ENCODE measurements at regions not wholly inside any gene's neighbourhood (a gene's known extent, or its start where the extent isn't known, plus 50 kb on each side); places are given as distances from the start of the nearest gene placed in this dataset.
A peak's percentile ranks its signal among the peaks of the same experiment; 100 is the strongest.

DNA sequence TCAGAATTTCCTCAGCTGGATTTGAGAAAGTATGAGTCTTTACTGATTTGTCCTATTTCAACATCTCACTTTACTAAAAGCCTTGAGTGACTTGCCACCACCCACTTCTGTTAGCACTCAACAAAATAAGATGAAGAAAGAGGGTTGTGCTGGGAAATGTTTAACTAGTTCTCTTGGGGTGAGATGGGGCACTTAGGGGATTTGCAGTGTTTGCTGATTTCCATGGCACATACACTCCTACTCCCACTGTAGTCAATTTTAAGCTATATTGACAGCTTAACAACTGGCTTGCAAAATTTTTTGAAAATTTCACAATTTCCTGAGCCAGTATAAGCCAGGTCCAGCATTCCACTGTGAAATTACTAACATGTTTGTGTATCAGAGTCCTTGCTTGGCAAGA is 463.1 kb upstream of the ARHGEF26 start:
- DNase-seq, result no peak

DNA sequence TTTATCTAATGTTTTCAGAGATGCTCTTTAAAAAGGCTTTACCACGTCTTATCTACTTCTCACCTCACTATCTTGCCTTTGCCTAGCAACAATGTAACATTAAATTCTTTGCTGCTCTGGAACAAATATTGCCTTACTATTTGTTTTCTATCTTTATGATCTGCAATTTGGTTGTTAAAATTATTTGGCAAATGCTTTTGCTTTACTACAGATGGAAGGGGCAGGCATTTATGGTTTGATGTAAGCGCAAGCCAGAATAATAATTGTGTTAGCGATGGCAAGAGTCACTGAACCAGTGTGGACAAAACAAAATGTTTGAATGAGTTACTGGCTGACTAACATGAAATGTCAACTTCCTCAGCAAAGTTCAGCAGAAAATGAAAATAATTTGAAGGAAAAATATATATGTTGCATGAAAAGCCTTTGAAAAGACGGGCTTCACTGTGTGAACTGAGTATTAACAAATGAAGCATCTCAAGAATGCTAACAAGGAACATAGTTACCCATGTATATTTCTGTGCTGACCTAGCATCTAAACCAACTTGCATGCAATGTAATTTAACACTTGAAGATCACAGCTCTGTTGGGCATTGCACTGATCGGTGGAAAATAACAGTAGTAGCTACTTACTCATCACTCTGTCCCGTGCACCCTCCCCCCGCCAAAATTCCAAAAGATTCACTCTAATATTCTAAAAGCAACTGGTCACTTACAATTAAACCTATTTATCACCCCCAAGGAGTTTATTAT is 454.0 kb upstream of the ARHGEF26 start:
- no peak for DNase-seq

DNA sequence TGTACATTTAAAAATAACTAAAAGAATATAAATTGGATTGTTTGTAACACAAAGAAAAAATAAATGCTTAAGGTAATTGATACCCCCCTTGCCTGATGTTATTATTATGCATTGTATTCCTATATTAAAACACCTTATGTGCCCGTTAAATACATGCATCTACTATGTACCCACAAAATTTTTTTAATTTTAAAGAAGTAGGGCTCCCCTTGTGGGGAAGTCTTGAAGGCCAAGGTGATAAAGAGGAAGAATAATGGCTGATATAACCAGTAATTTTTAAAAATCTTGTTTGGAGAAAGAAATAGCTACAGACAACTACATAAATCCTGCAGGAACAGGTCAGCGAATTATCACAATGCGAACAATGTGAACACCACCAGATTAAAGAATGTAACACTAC is 451.7 kb upstream of the ARHGEF26 start:
- no peak for DNase-seq

DNA sequence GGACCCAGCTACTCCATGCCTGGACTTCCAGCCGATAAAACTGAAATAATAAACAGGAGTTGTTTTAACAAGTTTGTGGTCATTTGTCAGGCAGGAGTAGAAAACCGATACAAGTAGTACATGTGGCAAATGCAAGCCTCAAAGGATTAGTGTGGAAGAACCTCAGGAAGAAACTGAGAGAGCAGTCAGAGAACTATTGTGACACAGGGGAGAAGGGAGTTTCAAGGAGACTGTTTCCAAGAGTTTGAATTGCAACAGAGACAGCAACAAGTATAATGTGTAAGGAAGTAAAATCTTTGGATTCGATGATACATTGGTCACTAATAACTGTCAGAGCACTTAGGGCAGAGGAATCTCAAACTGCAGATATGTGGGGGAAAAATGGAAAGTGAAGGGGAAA is 450.6 kb upstream of the ARHGEF26 start:
- DNase-seq, result no peak

DNA sequence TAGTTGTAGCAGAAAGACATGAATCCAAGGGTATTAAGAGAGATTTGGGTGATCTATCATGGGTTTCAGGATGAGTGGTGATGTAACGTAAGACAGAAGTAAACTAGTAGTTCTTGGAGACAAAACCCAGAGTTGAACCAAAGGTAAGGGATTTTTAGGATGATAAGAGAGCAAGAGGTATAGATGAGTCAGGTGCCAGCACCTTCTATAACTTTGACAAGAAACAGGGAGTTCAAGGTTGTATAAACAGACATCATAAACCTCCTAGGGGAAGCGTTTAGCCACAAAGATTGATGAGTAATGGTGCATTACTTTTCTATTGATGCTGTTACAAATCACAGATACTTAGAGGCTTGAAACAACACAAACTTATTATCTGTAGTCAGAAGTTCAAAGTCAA is 447.3 kb upstream of the ARHGEF26 start:
- DNase-seq, result no peak

DNA sequence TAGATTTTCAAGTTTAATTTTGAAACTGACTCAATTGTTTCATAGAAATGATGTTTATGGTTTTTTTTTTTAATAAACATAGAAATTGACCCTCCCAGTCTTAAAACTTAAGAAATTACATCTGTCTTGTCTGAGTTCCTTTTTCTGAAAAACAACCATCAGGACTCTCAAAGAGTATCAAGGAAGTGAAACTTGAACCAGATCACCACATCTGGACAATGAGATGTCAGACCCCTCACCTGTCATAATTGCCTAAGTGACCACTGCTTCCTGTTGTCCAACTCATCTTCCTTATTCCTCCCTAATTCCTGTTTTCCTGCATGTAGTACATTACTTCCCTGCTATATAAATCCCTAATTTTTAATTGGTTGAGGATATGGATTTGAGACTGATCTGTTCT is 441.5 kb upstream of the ARHGEF26 start:
- no peak for DNase-seq

DNA sequence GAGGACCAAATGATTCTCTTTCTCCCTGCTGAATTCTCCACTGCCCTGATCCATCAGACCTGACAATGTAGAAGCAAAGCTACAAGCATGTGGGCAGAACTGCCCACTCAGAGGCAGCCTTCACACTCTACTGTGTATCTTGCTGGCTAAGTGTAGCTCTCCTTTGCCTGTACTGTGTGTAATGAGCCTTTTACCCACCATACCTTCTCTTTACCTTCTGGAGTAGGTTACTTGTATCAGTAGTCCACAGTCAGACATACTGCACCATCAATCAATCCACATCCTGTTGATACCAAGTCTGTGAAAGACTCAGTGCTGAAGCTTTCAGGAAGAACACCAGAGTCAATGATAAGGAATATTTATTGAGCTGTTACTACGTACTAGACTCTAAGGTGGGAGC is 440.7 kb upstream of the ARHGEF26 start:
- no peak for DNase-seq

DNA sequence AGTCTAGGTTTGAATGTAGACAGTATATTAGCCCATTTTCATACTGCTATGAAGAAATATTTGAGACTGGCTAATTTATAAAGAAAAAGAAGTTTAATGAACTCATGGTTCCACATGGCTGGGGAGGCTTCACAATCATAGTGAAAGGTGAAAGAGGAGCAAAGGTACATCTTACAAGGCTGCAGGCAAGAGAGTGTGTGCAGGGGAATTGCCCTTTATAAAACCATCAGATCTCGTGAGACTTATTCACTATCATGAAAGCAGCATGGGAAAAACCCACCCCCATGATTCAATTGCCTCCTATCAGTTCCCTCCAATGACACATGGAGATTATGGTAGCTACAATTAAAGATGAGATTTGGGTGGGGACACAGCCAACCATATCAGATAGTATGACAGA is 440.1 kb upstream of the ARHGEF26 start:
- no peak for DNase-seq

DNA sequence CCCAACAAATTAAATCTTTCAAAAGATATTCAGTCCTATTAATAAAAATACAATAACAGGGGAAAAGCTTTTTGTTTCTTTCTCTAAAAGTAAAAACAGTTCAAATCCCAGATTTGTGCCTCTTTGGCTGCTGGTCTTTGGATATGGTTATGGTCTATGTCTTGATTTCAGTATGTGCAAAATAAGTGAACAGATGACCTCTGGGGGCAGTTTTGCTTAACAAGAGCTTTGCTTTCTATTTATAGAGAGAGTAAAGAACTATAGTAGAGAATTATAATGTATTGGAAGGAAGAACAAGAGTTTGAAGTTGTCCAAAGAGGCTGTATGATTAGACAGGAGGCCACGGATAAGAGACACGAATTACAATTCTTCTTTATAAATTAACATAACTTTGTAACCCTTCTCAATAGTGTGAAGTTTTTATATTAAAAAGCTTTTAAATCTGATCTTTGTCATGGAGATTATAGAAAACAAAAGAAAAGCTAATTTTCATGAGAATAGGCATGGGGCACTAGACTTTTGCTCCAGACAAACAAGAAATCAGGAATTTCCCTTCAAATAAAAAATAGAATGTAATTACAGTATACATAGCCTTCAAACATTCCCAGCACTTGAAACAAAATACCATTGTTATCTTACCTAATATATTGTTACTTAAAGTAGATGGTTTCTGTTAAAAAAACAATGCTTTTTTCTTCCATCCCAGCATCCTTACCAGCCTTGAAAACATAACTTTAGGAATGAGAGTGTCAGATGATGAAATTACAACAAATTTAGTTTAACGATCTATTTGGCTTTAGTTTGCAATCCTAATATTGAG is 432.7 kb upstream of the ARHGEF26 start:
- DNase-seq, result no peak

DNA sequence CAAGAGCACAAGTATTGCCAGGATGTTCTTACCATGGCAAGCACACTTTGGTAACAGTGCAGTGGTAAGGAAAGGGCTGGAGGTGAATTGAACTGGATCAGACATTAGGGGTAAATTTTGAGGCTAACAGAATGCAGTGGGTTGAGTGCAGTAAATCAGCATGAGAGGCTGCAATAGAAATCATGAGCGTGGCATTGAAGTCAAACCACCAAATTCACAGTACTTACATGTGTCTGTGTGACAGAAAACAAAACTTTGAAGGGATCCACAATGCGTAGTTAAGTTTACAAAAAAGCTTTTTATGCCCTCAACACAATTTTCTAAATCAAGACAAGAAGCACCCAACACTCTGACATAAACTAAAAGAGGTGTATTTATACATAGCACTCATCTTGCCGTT is 428.0 kb upstream of the ARHGEF26 start:
- no peak for DNase-seq

DNA sequence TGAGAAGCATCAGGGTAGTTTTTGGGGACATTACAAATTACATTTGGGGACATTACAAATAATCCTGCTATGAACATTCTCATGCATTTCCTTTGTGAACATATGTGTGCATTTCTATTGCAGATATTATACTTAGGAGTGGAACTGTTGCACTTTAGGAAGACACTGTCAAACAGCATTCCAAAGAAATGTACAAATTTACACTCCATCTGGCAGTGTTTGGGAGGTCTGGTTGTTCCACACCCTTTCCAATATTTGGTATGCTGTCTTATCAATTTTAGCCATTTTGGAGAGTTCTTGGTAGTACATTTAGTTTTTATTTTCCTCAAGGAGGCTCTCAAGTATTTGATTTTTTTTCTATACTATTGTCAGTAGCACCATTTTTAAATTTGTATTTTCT is 419.1 kb upstream of the ARHGEF26 start:
- DNase-seq, result no peak

DNA sequence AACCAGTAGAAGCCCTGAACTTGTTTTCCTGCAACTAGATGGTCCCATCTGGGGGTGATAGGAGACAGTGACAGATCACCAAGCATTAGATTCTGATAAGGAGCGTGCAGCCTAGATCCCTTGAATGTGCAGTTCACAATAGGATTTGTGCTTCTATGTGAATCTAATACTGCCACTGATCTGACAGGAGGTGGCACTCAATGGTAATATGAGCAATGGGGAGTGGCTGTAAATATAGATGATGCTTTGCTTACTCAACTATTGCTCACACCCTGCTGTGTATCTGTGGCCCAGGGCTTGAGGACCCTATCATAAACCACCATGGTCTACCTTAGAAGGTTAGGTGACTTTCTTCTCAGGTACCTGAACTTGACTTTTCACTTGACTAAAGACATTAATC is 417.1 kb upstream of the ARHGEF26 start:
- DNase-seq, result no peak

DNA sequence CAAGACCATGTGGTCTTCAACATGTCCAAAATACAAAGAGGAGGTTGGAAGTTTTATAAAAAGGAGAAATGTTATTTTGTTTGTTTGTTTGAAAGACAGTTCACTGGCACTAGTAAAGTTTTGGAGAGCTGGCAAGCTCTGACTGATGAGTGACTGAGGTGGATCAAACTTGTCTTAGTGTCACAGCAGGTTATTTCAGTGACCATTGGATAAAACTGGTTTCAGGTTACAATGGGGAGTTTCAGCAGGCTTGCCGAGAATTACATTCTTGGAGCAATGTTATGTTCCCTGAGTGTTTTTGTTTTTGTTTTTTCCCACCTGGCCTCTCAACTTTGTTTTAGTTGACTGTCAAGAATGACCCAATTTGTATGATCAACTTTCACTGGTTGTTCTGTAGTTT is 414.5 kb upstream of the ARHGEF26 start:
- DNase-seq, result peak; percentile 1

DNA sequence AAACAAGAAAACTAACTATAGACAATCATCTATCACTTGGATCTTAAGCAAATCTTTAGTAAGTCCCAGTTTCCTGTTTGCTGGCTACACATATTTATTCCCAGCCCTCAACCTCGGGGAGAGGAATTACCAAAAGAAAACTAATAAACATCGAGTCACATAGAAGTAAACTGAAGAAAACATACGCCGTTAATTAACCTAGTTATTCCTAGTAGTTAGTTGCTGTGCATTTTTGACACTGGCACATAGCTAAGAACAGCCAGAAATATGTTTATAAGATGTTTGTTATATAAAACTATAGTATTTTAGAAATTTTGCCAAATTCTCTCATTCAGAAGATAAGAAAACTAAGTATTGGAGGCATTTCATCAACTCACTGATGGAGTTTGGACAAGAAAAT is 407.2 kb upstream of the ARHGEF26 start:
- no peak for DNase-seq

DNA sequence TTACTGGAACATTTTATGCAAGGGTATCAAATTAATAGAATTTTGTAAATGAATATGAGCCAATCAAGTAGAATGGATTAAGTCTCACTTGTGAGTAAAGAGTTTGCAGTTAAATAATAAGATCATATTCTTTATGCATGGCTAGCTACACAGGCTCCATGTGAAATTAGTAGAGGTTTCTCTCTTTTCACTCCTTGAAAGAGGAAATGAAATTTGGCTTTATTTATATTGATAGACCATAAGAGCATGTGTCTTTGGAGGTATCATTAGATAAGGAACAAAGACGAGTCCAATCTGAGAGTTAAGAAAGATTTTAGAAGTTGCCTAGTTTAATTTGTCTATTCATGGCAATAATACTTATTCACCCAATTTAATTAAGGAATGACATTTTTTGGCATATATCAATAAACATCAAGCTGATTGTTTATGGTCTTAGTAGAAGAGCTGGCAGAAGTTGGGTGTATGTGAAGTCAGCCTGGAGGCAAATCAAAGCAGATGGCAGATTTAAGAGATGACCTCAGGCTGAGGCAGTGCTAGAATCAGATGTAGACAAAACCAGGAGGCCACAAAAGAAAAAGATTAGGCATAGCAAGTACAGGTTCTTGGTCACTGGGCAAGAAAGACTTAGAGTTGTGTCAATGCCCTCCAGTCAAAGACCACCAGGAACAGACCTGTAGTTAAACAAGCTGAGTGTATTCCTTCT is 406.5 kb upstream of the ARHGEF26 start:
- DNase-seq, result no peak

DNA sequence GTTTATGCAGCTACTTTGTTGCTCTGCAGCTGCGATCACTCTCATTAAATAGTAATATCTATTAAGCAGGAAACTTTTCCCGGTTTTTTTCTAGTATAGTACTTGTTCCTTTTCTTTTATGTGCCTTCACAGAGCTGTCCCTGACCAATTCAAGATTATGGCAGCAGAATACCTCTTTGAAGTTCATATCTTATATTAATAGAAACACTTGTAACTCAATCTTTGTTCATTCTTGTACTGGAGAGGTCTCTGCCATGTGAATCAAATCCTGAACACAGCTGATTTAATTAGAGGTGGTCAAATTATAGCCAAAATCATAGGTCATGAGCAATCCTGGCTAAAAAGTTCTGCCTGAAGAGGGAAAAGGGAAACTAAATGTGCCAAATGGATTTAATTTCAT is 399.0 kb upstream of the ARHGEF26 start:
- DNase-seq, result no peak

DNA sequence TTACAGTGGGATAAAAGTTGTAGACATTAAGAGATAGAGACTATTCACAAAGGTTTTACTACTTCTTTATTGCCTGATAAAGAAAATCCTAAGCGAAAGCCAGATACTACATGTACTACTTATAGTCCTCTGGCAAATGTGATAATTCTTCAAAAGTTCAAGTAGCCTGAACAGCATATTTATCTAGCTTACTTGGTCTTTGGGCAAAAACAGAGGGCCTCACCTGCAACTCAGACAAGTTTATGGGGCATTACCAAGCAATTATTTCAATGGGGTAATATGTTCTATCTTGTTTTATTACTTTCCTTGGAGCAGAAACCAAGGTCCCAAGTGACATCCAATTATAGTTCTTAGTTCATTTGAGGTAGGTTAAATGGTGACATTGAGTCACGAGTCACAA is 390.1 kb upstream of the ARHGEF26 start:
- no peak for DNase-seq

DNA sequence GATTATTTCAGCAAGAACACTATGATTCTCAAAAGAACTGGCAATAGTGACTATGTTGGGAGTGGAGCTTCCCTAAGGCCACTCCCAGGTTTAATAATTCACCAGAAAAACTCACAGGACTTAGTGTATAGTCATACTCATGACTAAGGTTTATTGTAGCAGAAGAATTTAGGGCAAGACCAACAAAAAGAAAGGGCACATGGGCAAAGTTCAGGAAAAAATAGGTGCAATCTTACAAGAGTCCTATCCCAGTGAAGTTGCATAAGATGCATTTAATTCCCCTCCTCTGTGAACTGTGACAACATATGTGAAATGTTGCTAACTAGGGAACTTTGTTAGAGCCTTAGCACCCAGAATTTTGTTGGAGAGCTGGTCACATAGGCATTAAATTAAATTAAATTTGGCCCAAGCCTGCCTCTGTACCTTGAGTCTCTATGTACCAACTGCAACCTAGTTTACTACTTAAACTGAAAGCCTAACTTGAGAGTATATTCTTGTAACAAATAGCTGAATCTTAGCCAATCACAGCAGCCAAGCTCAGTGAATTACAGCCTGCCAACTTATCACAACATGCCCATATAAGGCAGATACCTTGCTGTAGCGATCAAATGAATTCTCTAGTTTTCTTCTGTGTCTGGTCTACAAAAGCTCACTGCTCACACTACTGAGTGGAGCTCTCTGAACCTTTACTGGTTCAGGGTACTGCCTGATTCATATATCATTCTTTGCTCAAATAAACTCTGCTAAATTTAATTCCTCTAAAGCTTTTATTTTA is 386.2 kb upstream of the ARHGEF26 start:
- DNase-seq, result no peak

DNA sequence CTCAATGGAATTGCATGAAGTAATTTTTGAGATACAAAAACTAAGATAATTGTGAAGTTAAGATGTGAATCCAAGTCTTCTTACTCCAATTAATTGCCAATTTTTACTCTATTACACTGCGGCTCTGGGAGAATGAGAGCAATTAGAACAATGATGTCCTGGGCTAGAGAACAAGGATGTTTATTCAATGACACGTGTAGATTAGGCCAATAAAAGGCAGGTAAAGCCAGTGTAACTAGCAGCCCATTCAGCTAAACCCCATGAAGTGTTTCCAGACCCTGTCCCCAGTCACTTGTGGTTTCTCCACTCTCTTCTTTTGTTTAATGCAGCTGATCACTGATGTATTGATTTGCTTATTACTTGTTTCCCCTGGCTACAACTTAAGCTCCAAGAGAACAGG is 381.1 kb upstream of the ARHGEF26 start:
- DNase-seq, result no peak

DNA sequence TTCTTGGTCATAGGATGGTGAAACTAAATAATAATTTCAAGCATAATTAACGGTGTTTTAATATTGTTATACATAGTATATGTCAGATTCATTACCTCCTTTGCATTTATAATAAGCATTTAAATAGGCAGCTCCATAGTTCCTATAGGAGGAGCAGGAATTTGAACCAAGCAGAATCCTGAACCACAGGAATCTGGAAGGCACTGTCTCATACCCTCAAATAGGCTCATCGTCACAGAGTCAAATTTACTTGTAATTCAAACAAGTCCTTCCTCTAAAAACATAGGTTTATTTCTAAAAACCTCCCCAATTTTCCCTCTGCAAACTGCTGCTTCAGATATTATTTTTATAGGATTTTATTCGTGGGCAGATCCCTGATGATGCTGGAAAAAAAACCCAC is 376.3 kb upstream of the ARHGEF26 start:
- no peak for DNase-seq

DNA sequence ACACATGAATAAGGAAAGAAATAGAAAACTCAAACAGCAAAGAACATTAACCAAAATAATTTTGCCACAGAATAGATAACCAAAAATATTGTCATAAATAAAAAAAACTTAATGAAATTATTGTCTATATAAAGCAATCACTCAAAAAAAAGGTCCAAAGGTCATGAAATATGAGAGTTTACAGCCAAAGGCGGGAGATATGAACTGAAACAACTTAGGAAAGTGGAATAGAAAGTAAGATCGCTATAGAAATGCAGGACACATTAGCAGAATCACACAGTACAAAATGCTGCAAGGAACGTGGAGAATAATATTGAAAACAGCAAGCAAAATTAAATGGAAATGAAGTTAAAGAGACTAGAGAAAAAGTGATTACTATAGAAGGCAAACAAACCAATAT is 375.0 kb upstream of the ARHGEF26 start:
- no peak for DNase-seq

DNA sequence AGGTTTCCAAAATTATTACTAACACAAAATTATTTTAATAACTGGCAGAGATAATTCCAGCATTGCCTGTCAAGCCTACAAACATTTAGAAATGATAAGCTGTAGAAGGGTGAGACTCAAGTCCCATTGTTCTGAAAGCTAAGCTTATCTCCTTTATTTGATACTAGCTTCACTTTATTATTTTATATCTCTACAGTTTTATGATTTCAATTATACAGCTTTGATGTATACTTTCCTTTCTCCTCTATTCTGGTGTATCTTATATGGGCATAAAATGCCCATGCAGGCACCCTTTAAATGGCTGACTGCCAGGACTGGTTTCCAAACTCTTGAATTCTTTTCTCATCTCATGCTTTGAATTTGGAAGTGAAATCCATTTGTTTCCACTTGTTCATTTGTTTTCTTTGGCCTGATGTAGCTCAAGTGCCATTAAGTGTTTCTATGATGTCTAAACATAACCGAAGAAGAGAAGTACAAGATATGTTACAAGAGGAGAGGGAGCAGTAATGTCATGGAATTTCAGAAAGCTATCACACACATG is 372.1 kb upstream of the ARHGEF26 start:
- no peak for DNase-seq

Data from right kidney (tissue), 1 donor.